PC-3 (cell line): ENCODE measurements at regions not wholly inside any gene's neighbourhood (a gene's known extent, or its start where the extent isn't known, plus 50 kb on each side); places are given as distances from the start of the nearest gene placed in this dataset.
"Not testable (repeated sequence)": the region's sequence is repeated elsewhere in the genome, so short reads cannot be mapped to it uniquely, and the experiment has no call there.

Experiments
- CTCF ChIP-seq: fragments of 300-600 bp; sonication (generic); conservative IDR thresholded peaks from 2 replicates; pipeline ENCODE4 v1.5.1; 2017; ENCODE audit warnings: antibody characterized with exemption, low read depth, mild to moderate bottlenecking, low read length
- EZH2 ChIP-seq: fragments of 300-600 bp; sonication (generic); IDR thresholded peaks from one replicate; pipeline ENCODE4 v1.6.1; 2017; ENCODE audit warnings: antibody characterized with exemption, mild to moderate bottlenecking, low read length; ENCODE audit not compliant: unreplicated experiment

- not testable (repeated sequence) for TF ChIP-seq CTCF, EZH2
Measured at GRCh38 chrX:115884121-115884520, 286.4 kb upstream of the AGTR2 start.
